Activated CD8-positive, alpha-beta memory T cell treated with anti-CD3 and anti-CD28 coated beads, Interleukin-2, amount 10 ng/mL, durations not matched to agents 7 days and 5 days (primary cell): ENCODE measurements at regions not wholly inside any gene's neighbourhood (a gene's known extent, or its start where the extent isn't known, plus 50 kb on each side); places are given as distances from the start of the nearest gene placed in this dataset.

Source experiments
- ATAC-seq: fragments of 150-1000 bp; cut with Tn5 transposase; one replicate; pipeline ENCODE4 v1.10.0; 2021; ENCODE audit warnings: moderate library complexity
- CTCF ChIA-PET: fragments of 350-600 bp; sonication (Branson Sonifier 250); formaldehyde crosslinking; loops from one replicate; lab custom pipeline; 2021; ENCODE audit warnings: antibody characterized with exemption; lab: Charles Lee
- DNase-seq: peaks from one replicate; pipeline ENCODE4 v3.0.0-alpha.2; 2020
- H3K27ac Mint-ChIP-seq: one replicate; pipeline ENCODE4 v1.8.0; 2021; ENCODE audit warnings: mild to moderate bottlenecking, mixed read lengths
- H3K27me3 Mint-ChIP-seq: one replicate; pipeline ENCODE4 v1.8.0; 2021; ENCODE audit warnings: mixed read lengths
- H3K36me3 Mint-ChIP-seq: one replicate; pipeline ENCODE4 v1.8.0; 2021; ENCODE audit warnings: mild to moderate bottlenecking, mixed read lengths
- H3K4me1 Mint-ChIP-seq: one replicate; pipeline ENCODE4 v1.8.0; 2021; ENCODE audit warnings: mixed read lengths
- H3K4me3 Mint-ChIP-seq: one replicate; pipeline ENCODE4 v1.8.0; 2021; ENCODE audit warnings: mild to moderate bottlenecking, moderate library complexity, mixed read lengths
- H3K9me3 Mint-ChIP-seq: one replicate; pipeline ENCODE4 v1.8.0; 2022; ENCODE audit warnings: low read depth, mixed read lengths

DNA sequence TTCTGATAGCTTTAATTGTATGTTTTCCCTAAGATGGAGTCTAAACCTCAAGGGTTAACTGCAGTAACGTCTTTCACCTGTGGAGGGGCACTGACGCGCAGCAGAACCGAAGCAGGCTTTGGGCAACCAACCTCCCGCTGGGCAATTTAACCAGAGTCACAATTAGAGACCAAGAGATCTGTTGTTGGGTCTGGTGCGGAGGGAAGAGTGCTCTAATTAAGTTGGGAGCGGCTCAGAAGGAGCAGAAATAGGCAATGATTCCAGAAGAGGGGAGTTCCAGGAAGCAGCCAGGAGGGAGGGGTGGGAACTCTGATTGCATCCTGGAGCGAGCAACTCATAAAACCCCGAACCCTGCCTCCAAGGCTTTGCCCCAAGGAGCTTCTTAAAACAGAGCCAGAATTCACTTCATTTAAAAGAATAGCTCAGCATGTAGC is 245.8 kb downstream of the PAX3 start:
- Mint-ChIP-seq H3K4me1 (no peaks in the 10 kb centered on the region), H3K4me3 (no peak overlapping the region), H3K9me3 (no peaks in the 10 kb centered on the region), H3K27ac (no peak overlapping the region), H3K27me3 (peaks cover 28% of the 10 kb centered on the region), H3K36me3 (no peaks in the 10 kb centered on the region)
- CTCF ChIA-PET: no interaction called here
- no peak for ATAC-seq
- DNase-seq: no peak

GRCh38 chr2:222050981-222051380 is 247.8 kb downstream of the PAX3 start:
- ATAC-seq (no peak), DNase-seq (no peak)
- no peak overlapping the region for H3K27ac Mint-ChIP-seq
- H3K4me3 Mint-ChIP-seq: no peak overlapping the region
- H3K27me3 Mint-ChIP-seq: peaks cover 20% of the 10 kb centered on the region
- CTCF ChIA-PET: no interaction called here
- no peaks in the 10 kb centered on the region for H3K36me3 Mint-ChIP-seq
- no peaks in the 10 kb centered on the region for H3K9me3 Mint-ChIP-seq
- H3K4me1 Mint-ChIP-seq: no peaks in the 10 kb centered on the region

- Mint-ChIP-seq H3K4me1 (no peaks in the 10 kb centered on the region), H3K27ac (no peak overlapping the region), H3K36me3 (no peaks in the 10 kb centered on the region), H3K4me3 (no peak overlapping the region), H3K9me3 (no peaks in the 10 kb centered on the region), H3K27me3 (peaks cover 13% of the 10 kb centered on the region)
- ATAC-seq: no peak
- CTCF ChIA-PET: no interaction called here
- DNase-seq: no peak
Measured at GRCh38 chr2:222049946-222050345, 248.9 kb downstream of the PAX3 start.

DNA sequence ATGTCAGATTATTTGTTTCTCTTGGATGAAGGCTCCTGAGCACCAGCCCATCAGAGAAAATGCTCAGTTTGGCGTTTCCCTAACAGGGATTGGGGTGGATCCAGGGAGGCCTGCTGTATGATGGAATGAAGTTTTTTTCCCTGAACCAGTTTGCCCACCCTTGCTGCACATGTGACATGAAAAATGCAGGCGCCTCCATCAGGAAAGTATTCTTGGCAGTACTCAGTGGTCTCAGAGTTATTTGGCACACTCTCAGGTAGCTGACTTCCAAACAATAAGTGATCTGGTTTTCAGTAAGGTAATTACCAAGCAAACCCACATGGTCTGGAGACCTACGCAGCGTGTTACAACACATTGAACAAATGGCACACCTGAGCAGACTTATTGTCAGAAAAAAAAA is 254.9 kb downstream of the PAX3 start:
- CTCF ChIA-PET: no interaction called here
- no peaks in the 10 kb centered on the region for H3K9me3 Mint-ChIP-seq

DNA sequence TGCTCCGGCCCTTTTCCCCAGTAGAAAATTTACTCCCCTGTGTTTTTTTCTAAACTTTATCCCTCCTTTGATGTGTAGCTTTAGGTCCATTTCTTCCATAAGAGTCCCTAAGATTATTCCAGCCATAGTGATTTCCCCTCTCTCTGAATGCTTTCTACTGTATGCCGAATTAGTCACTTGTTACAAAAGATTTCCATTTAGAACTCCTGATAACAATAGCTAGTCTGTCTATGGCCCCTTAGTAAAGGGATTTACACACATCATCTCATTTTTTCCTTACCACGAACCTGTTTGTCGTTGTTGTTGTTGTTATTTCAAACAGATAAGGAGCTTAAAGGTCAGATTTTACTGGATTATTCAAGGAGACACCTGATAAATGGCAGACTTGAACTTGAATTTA is 256.1 kb downstream of the PAX3 start:
- Mint-ChIP-seq H3K4me1 (no peaks in the 10 kb centered on the region), H3K4me3 (no peak overlapping the region), H3K36me3 (no peaks in the 10 kb centered on the region), H3K9me3 (no peaks in the 10 kb centered on the region), H3K27ac (no peak overlapping the region), H3K27me3 (no peaks in the 10 kb centered on the region)
- CTCF ChIA-PET: no interaction called here
- DNase-seq: no peak
- no peak for ATAC-seq

More for the DNA sequence above, 254.9 kb downstream of the PAX3 start:
- Mint-ChIP-seq H3K27me3 (no peaks in the 10 kb centered on the region), H3K4me3 (no peak overlapping the region), H3K36me3 (no peaks in the 10 kb centered on the region), H3K27ac (no peak overlapping the region), H3K4me1 (no peaks in the 10 kb centered on the region)
- no peak for DNase-seq
- ATAC-seq: no peak

DNA sequence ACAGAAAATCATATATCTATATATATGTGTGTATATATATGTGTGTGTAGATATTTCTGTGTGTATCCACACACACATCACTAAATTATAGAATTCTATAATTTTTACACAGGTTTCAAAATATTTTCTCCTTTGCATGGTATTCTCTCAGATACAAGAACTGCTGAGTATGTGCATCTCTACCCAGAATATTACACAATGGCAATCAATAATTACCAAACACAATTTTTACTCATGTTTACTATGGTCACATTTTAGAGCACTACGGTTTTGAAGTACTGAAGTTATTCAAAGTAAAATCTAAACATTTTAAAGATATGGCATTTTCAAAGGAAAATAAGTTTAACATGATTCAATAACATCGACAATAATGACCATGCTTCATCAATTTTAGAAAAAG is 258.5 kb downstream of the PAX3 start:
- no peak for ATAC-seq
- DNase-seq: no peak
- CTCF ChIA-PET: no interaction called here
- Mint-ChIP-seq H3K4me1 (no peaks in the 10 kb centered on the region), H3K4me3 (no peak overlapping the region), H3K36me3 (no peaks in the 10 kb centered on the region), H3K9me3 (no peaks in the 10 kb centered on the region), H3K27ac (no peak overlapping the region), H3K27me3 (no peaks in the 10 kb centered on the region)

- H3K9me3 Mint-ChIP-seq: no peaks in the 10 kb centered on the region
- H3K27me3 Mint-ChIP-seq: no peaks in the 10 kb centered on the region
- H3K4me3 Mint-ChIP-seq: no peak overlapping the region
- DNase-seq: no peak
- H3K36me3 Mint-ChIP-seq: no peaks in the 10 kb centered on the region
- no peak overlapping the region for H3K27ac Mint-ChIP-seq
- H3K4me1 Mint-ChIP-seq: no peaks in the 10 kb centered on the region
- CTCF ChIA-PET: no interaction called here
- ATAC-seq: no peak
Measured at GRCh38 chr2:222039821-222040220, 259.0 kb downstream of the PAX3 start.

DNA sequence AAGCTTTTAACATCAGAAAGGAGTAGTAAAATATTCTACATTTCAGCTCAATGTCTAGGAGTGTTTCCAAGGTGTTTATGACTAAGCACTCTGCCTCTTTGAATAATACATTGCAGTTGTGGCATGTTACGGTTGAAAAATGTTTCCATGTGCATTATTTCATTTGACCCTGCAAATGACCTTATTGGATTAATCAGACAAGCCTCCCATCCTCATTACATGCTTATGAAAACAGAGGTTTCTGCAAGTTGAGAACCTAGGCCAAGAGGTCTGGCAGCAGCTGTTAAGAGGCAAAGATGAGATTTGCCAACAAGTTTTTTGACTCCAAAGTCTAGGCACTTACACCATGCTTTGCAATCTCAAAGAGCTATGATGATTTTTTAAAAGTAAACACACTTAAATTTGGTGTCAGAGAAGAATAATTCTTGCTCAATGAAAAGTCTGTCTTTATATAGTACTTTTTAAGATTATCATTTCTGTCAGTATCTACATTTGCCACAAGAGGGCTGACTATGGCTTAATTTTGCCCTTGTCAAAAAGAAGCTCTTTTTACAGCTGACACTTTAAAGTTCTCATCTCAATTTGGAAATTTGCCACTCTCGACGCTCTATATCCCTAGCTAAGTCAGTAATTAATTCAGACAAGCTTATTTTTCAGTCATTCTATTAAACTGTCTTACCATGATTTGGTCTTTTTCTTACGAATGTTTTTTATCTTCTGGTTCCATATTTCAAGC is 260.6 kb downstream of the PAX3 start:
- H3K4me3 Mint-ChIP-seq: no peak overlapping the region
- DNase-seq: no peak
- H3K4me1 Mint-ChIP-seq: no peaks in the 10 kb centered on the region

DNA sequence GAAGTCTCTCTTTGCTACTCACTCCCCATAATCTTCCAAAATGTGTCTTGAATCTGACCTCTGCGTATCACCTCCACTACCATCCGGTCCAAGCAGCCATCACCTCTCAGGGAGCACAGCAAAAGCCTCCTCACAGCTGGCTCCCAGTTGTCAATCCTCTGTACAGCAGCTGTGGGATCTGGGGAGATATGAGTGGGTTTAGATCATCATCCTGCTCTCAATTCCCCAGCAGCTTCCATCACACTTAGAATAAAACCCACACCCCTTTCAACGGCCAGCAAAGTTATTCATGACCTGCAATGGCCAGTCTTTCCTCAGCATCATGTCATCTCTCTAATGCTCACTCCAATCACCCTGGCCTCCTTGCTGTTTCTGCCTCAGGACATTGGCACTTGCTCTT is 261.6 kb downstream of the PAX3 start:
- CTCF ChIA-PET: no interaction called here
- Mint-ChIP-seq H3K9me3 (no peaks in the 10 kb centered on the region), H3K4me3 (no peak overlapping the region), H3K27ac (no peak overlapping the region), H3K27me3 (no peaks in the 10 kb centered on the region), H3K36me3 (no peaks in the 10 kb centered on the region), H3K4me1 (no peaks in the 10 kb centered on the region)
- ATAC-seq (no peak), DNase-seq (no peak)

More for the DNA sequence above, 260.6 kb downstream of the PAX3 start:
- Mint-ChIP-seq H3K9me3 (no peaks in the 10 kb centered on the region), H3K27ac (no peak overlapping the region), H3K36me3 (no peaks in the 10 kb centered on the region), H3K27me3 (no peaks in the 10 kb centered on the region)
- CTCF ChIA-PET: interaction anchor here (1.7 kb wide), 1 partner anchor 13 kb away, joined by 7 read pairs; no protein-coding TSS in a partner anchor
- ATAC-seq: no peak

DNA sequence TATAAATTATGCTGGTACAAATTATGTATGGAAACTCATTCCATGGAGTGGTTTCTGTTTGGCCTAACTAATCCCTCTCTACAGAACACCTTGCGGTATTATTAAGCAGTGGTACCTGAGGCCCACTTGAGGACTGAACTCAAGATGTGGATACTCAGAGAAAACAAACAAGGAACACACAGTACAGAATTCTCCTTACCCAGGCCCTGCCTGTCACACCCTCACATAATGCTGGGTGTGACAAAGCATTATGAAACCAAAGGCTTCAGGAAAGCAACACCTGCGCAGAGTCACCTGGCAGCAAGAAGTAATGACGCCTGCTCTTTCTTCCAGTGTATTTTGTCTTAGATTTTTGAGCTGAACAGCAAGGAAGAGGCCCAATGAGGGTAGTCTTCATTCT is 264.7 kb downstream of the PAX3 start:
- DNase-seq: no peak
- CTCF ChIA-PET: no interaction called here
- no peaks in the 10 kb centered on the region for H3K36me3 Mint-ChIP-seq
- H3K4me1 Mint-ChIP-seq: no peaks in the 10 kb centered on the region
- no peaks in the 10 kb centered on the region for H3K9me3 Mint-ChIP-seq
- no peaks in the 10 kb centered on the region for H3K27me3 Mint-ChIP-seq
- H3K4me3 Mint-ChIP-seq: no peak overlapping the region
- H3K27ac Mint-ChIP-seq: no peak overlapping the region
- no peak for ATAC-seq

DNA sequence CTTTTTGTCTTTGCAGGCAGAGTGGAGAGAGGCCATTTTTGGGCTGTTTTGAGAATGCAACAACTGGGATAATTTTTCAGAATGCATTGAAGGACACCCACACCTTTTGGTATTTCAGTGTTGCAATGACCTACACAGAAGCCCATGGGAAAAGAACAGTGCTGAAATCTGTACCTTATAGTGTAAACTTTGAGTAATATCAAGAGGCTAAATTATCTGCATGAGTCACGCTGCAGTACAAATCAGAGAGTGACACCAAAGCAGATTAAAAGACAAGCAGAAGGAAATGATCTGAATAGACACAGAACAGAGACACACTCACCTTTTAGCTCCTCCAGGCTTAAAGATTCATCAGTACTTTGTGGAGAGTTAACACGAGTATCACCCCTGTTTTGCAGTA is 265.3 kb downstream of the PAX3 start:
- no peaks in the 10 kb centered on the region for H3K27me3 Mint-ChIP-seq

DNA sequence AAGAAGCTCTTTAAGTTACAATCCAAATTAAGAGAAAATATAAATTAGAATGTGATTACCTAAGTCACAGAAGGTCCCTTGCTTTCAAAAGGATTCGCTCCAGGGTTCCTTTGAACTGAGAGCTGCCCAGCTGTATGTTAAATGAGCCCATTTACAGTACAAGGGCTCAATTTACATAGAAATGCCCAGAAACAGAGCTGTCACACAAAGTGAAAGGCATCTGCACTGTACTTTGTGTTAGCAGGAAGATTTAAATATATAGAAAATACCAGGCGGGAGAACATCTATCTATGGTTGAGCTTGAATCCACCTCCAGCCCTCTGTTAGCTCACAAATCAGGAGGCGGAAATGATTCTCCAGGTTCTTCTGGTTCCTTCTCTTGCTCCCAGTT is 272.9 kb downstream of the PAX3 start:
- ATAC-seq (no peak), DNase-seq (no peak)
- no peak overlapping the region for H3K27ac Mint-ChIP-seq
- no peaks in the 10 kb centered on the region for H3K36me3 Mint-ChIP-seq
- H3K27me3 Mint-ChIP-seq: no peaks in the 10 kb centered on the region
- H3K4me1 Mint-ChIP-seq: peaks cover 1% of the 10 kb centered on the region
- CTCF ChIA-PET: interaction anchor here (0.6 to 1.7 kb wide), 3 partner anchors 13 to 536 kb away, joined by 3 to 7 read pairs (median 3); no protein-coding TSS in a partner anchor
- no peak overlapping the region for H3K4me3 Mint-ChIP-seq
- no peaks in the 10 kb centered on the region for H3K9me3 Mint-ChIP-seq

More for the DNA sequence above, 265.3 kb downstream of the PAX3 start:
- Mint-ChIP-seq H3K36me3 (no peaks in the 10 kb centered on the region), H3K27ac (no peak overlapping the region), H3K4me3 (no peak overlapping the region), H3K4me1 (no peaks in the 10 kb centered on the region), H3K9me3 (no peaks in the 10 kb centered on the region)
- DNase-seq (no peak), ATAC-seq (no peak)
- CTCF ChIA-PET: no interaction called here

DNA sequence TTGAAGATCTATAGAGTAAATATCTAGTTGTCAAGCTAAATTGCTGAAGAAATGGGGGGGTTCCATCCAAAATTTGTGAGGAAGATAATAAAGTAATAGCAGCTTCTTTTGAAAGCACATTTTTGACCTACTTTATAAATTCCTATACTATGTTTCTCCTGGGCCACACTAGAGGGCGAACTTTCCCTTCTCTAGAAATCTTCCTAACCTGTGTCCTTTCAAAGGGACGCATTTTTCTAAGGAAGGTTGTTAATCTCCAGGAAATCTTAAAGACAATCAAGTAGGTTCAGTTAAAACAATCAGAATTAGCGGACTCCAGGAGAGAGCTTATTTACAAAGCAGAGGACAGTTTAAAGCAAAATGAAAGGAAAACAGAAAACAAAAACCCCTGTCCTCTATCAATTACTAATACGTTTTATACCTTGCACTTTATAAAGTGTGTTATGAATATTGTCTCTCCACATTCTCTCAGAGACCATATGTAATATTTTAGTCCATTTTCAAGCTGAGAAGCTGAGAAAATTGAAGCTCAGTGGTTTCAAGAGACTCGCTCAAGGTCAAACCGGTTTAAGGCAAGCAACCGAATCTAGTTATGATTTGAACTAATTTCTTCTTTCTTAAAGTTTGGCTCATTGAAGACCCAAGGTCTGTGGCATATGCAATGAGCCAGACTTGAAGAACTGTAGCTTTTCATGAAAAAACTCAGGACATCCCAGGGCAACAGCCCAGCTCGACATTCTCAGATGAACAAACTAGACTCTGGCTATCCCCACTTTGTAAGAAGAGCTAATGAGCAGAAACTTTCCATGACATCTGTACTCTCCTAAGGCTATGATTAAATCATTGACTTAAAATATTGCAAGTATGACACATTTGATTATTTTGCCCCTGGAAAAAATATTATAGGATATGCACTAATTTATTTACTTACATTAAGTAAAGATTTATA is 273.6 kb downstream of the PAX3 start:
- H3K4me3 Mint-ChIP-seq: no peak overlapping the region
- DNase-seq (no peak), ATAC-seq (no peak)
- no peak overlapping the region for H3K27ac Mint-ChIP-seq
- no peaks in the 10 kb centered on the region for H3K9me3 Mint-ChIP-seq
- CTCF ChIA-PET: interaction anchor here (0.7 to 1.7 kb wide), 3 partner anchors 13 to 926 kb away, joined by 3 to 7 read pairs (median 3); no protein-coding TSS in a partner anchor
- H3K4me1 Mint-ChIP-seq: peaks cover 1% of the 10 kb centered on the region
- no peaks in the 10 kb centered on the region for H3K36me3 Mint-ChIP-seq
- no peaks in the 10 kb centered on the region for H3K27me3 Mint-ChIP-seq
